K562 (cell line): ENCODE measurements at regions not wholly inside any gene's neighbourhood (a gene's known extent, or its start where the extent isn't known, plus 50 kb on each side); places are given as distances from the start of the nearest gene placed in this dataset.

Source experiments
- ATAC-seq: fragments of 200-7000 bp; cut with Tn5 transposase; 3 replicates; pipeline ENCODE4 v1.9.1; 2020; ENCODE audit warnings: moderate library complexity
- BruUV-seq: library from RNA; stranded (reverse); fragments of 400-500 nt; replicated peaks from 2 replicates; lab custom pipeline; 2021; lab: Mats Ljungman, UMichigan
- CTCF ChIA-PET: fragments of 300-600 bp; formaldehyde crosslinking; extraction: SDS; loops from one replicate; lab custom pipeline; 2021; ENCODE audit warnings: low intra/inter-chr PET ratio; lab: Yijun Ruan, JAX
- POLR2A ChIA-PET: fragments of 300-600, 350-650 bp; sonication (Branson Sonifier 250); formaldehyde crosslinking; extraction: SDS; loops from one replicate; lab custom pipeline; 2021; ENCODE audit warnings: antibody characterized with exemption, inconsistent platforms; lab: Yijun Ruan, JAX
- DNase-seq, 4 experiments: peaks; one replicate each; pipeline versions ENCODE4 v3.0.0 to v3.0.0-alpha.2; 2011 to 2018; ENCODE audit warnings: low spot score in 3 of 4, mixed read lengths in 3 of 4; ENCODE audit errors: extremely low read depth in 1 of 4
- FAIRE-seq: peaks from 2 replicates; lab custom pipeline; 2011; peaks lifted over from hg19 to GRCh38; lab: Jason Lieb, UNC
- H2AFZ ChIP-seq: 2 replicates; pipeline ENCODE4 v1.6.0; 2011; ENCODE audit warnings: low read depth, low read length, control low read depth, inconsistent platforms
- H3K27ac ChIP-seq: fragments of 200-600 bp; 3 replicates; pipeline ENCODE4 v1.8.0; 2011; ENCODE audit warnings: low read depth, mild to moderate bottlenecking, control low read depth, inconsistent platforms, low read length, moderate library complexity, mixed read lengths; ENCODE audit errors: extremely low read depth
- H3K27me3 ChIP-seq, 2 experiments: fragments of 300-600 bp in 1 of 2; 2 replicates in 1 of 2; 3 replicates in 1 of 2; pipeline versions ENCODE4 v1.6.0 to v1.8.0; 2011; ENCODE audit warnings: inconsistent platforms in 2 of 2, low read length in 2 of 2, mild to moderate bottlenecking in 1 of 2, mixed read lengths in 1 of 2, moderate library complexity in 1 of 2; ENCODE audit not compliant: control insufficient read depth in 2 of 2, insufficient read depth in 2 of 2
- H3K36me3 ChIP-seq: fragments of 300-600 bp; 3 replicates; pipeline ENCODE4 v1.8.0; 2011; ENCODE audit warnings: mild to moderate bottlenecking, low read length, inconsistent platforms; ENCODE audit not compliant: control insufficient read depth, insufficient read depth
- H3K4me1 ChIP-seq, 2 experiments: fragments of 200-600 bp in 1 of 2; replicated peaks in 1 of 2; 2 replicates in 1 of 2; 3 replicates in 1 of 2; pipeline versions ENCODE4 v1.5.1 to v1.8.0; 2011; ENCODE audit warnings: inconsistent platforms in 2 of 2, low read length in 2 of 2, mild to moderate bottlenecking in 1 of 2, mixed read lengths in 1 of 2, moderate library complexity in 1 of 2; ENCODE audit not compliant: control insufficient read depth in 2 of 2, insufficient read depth in 2 of 2
- H3K4me2 ChIP-seq: 2 replicates; pipeline ENCODE4 v1.6.1; 2011; ENCODE audit warnings: low read length, control low read depth, inconsistent platforms, mixed read lengths; ENCODE audit not compliant: insufficient read depth
- H3K4me3 ChIP-seq: fragments of 200-600 bp; sonication (generic), shearing (Covaris generic); 2 replicates; pipeline ENCODE4 v1.5.1; 2016; ENCODE audit warnings: control low read depth, inconsistent platforms
- H3K79me2 ChIP-seq: fragments of 200-600 bp; 3 replicates; pipeline ENCODE4 v1.8.0; 2011; ENCODE audit warnings: low read length, inconsistent platforms; ENCODE audit not compliant: control insufficient read depth, insufficient read depth
- H3K9ac ChIP-seq, 2 experiments: 2 replicates each; pipeline versions ENCODE4 v1.6.0 to v1.6.1; 2011; ENCODE audit warnings: low read depth in 2 of 2, low read length in 2 of 2, control low read depth in 1 of 2, inconsistent platforms in 1 of 2, mild to moderate bottlenecking in 1 of 2, mixed read lengths in 1 of 2; ENCODE audit not compliant: insufficient read depth in 1 of 2
- H3K9me1 ChIP-seq: one replicate; pipeline ENCODE4 v1.6.0; 2011; ENCODE audit warnings: inconsistent platforms, mild to moderate bottlenecking, low read length, moderate library complexity; ENCODE audit not compliant: control insufficient read depth, insufficient read depth
- H3K9me3 ChIP-seq: replicated peaks from 2 replicates; pipeline ENCODE4 v1.5.1; 2011; ENCODE audit warnings: low read depth, low read length, inconsistent platforms; ENCODE audit not compliant: control insufficient read depth, insufficient read depth
- H4K20me1 ChIP-seq: replicated peaks from 2 replicates; pipeline ENCODE4 v1.6.1; 2011; ENCODE audit warnings: low read length, inconsistent platforms, mixed read lengths; ENCODE audit not compliant: control insufficient read depth, insufficient read depth
- CBFB ChIP-seq: sonication (generic); formaldehyde crosslinking; IDR thresholded peaks from 2 replicates; pipeline ENCODE4 v1.4.0; 2020; ENCODE audit warnings: mild to moderate bottlenecking, missing genetic modification reagents
- ERF ChIP-seq: fragments of 450-650 bp; formaldehyde crosslinking; IDR thresholded peaks from 2 replicates; pipeline ENCODE4 v1.4.0; 2020; ENCODE audit warnings: mild to moderate bottlenecking, mixed read lengths
- HNRNPLL ChIP-seq: fragments of 200-400 bp; formaldehyde crosslinking; IDR thresholded peaks from 2 replicates; pipeline ENCODE4 v1.6.1; 2017; ENCODE audit warnings: low read length, low read depth, mild to moderate bottlenecking; ENCODE audit not compliant: poor library complexity, severe bottlenecking
- HNRNPUL1 ChIP-seq: fragments of 200-400 bp; formaldehyde crosslinking; IDR thresholded peaks from 2 replicates; pipeline ENCODE4 v1.6.1; 2017; ENCODE audit warnings: low read length
- NR1H2 ChIP-seq: sonication (generic); formaldehyde crosslinking; IDR thresholded peaks from 2 replicates; pipeline ENCODE4 v1.4.0; 2020; ENCODE audit warnings: mild to moderate bottlenecking, missing genetic modification reagents
- NUFIP1 ChIP-seq: fragments of 450-650 bp; IDR thresholded peaks from 2 replicates; pipeline ENCODE4 v1.6.1; 2018; ENCODE audit not compliant: partially characterized antibody
- PHF21A ChIP-seq: fragments of 450-650 bp; IDR thresholded peaks from 2 replicates; pipeline ENCODE4 v1.6.1; 2017; ENCODE audit warnings: low read depth, borderline replicate concordance
- PHF8 ChIP-seq: fragments of 200-600 bp; sonication (generic); IDR thresholded peaks from 2 replicates; pipeline ENCODE4 v1.6.1; 2012; ENCODE audit warnings: mixed run types, mild to moderate bottlenecking, inconsistent platforms, low read length, moderate library complexity, borderline replicate concordance
- SIRT6 ChIP-seq: IDR thresholded peaks from one replicate; pipeline ENCODE4 v1.6.1; 2012; ENCODE audit warnings: low read depth, mild to moderate bottlenecking, control low read depth, inconsistent platforms, low read length, moderate library complexity
- SREBF1 ChIP-seq: fragments of 150-350 bp; IDR thresholded peaks from 2 replicates; pipeline ENCODE4 v1.6.1; 2014; ENCODE audit warnings: antibody characterized with exemption, low read depth, low read length, borderline replicate concordance
- ZBTB17 ChIP-seq: fragments of 450-650 bp; formaldehyde crosslinking; IDR thresholded peaks from 2 replicates; pipeline ENCODE4 v1.4.0; 2020; ENCODE audit warnings: mild to moderate bottlenecking
- ZNF354B ChIP-seq: fragments of 250-450 bp; sonication (Bioruptor Pico); IDR thresholded peaks from 2 replicates; pipeline ENCODE4 v1.4.0; 2020
- ZSCAN29 ChIP-seq: fragments of 450-650 bp; IDR thresholded peaks from 2 replicates; pipeline ENCODE4 v1.6.1; 2017
- WGBS: fragments of 100-300 bp; shearing (Covaris generic); methylation state at CpG from one replicate; pipeline ENCODE4 v1.1.6; 2016; ENCODE audit warnings: low coverage, mixed read lengths; ENCODE audit not compliant: insufficient coverage; ENCODE audit errors: missing lambda C conversion rate; 5-methylcytosine and 5-hydroxymethylcytosine counted together
- in situ Hi-C: fragments of 300-500 bp; cut with MboI; formaldehyde crosslinking; loops from 4 replicates; pipeline ENCODE4 v1.15.0; 2018; ENCODE audit warnings: inconsistent platforms, mixed read lengths
- intact Hi-C: fragments of 100-400 bp; cut with micrococcal nuclease; formaldehyde crosslinking; loops from 2 replicates; pipeline ENCODE4 v1.14.2; 2022
- TF ChIP-seq, protein P1 (sequence below): sonication (generic); formaldehyde crosslinking; IDR thresholded peaks from 2 replicates; pipeline ENCODE4 v1.8.1; 2023; ENCODE audit warnings: mild to moderate bottlenecking, missing genetic modification reagents
- TF ChIP-seq, protein P2 (sequence below): fragments of 450-650 bp; IDR thresholded peaks from 2 replicates; pipeline ENCODE4 v1.6.1; 2016; ENCODE audit warnings: mild to moderate bottlenecking

DNA sequence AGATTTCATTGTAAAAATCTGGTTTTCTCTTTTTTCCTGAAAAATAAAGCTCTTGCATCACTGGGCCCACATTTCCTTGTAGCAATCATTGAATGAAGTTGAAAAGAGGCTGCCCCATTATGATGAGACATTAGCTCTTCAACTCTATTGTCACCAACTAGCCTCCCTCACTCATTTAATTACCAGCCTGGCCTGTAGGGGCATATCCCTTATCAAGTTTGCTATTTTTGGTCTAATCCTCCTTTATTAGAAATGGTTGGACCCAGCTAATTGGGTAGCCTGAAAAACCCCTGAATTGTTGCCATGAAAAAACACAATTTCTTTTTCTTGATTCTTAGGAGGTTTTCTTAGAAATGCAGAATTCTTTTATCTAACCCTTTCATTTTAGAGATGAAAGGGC lies 164.6 kb upstream of the CASK start:
- CTCF ChIA-PET: no interaction called here
- peak in 1 of 4 experiments; percentile 4 for DNase-seq
- H3K79me2 ChIP-seq: no peaks in the 10 kb centered on the region
- ATAC-seq: no peak
- in situ Hi-C loops (no loop called here), intact Hi-C loops (no loop called here)
- no peaks in the 10 kb centered on the region for H3K9me1 ChIP-seq
- TF ChIP-seq ZBTB17 (CRISPR knock-in tag) (no peak), PHF8 (no peak), HNRNPLL (no peak), ZSCAN29 (no peak)
- TF ChIP-seq, protein P1, sequence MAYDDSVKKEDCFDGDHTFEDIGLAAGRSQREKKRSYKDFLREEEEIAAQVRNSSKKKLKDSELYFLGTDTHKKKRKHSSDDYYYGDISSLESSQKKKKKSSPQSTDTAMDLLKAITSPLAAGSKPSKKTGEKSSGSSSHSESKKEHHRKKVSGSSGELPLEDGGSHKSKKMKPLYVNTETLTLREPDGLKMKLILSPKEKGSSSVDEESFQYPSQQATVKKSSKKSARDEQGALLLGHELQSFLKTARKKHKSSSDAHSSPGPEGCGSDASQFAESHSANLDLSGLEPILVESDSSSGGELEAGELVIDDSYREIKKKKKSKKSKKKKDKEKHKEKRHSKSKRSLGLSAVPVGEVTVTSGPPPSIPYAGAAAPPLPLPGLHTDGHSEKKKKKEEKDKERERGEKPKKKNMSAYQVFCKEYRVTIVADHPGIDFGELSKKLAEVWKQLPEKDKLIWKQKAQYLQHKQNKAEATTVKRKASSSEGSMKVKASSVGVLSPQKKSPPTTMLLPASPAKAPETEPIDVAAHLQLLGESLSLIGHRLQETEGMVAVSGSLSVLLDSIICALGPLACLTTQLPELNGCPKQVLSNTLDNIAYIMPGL: no peak
- TF ChIP-seq, all 486 proteins: peak for 0
- H3K36me3 ChIP-seq: no peaks in the 10 kb centered on the region
- no peaks in the 10 kb centered on the region for H4K20me1 ChIP-seq
- FAIRE-seq: no peak
- H3K4me2 ChIP-seq: no peak overlapping the region
- no peaks in the 10 kb centered on the region for H3K4me1 ChIP-seq
- POLR2A ChIA-PET: no interaction called here
- H3K27me3 ChIP-seq: no peaks in the 10 kb centered on the region
- BruUV-seq: no TSS peak
- H2AFZ ChIP-seq: no peak overlapping the region
- H3K4me3 ChIP-seq: no peak overlapping the region
- no peak overlapping the region for H3K9ac ChIP-seq
- H3K9me3 ChIP-seq: no peaks in the 10 kb centered on the region
- no peak overlapping the region for H3K27ac ChIP-seq

DNA sequence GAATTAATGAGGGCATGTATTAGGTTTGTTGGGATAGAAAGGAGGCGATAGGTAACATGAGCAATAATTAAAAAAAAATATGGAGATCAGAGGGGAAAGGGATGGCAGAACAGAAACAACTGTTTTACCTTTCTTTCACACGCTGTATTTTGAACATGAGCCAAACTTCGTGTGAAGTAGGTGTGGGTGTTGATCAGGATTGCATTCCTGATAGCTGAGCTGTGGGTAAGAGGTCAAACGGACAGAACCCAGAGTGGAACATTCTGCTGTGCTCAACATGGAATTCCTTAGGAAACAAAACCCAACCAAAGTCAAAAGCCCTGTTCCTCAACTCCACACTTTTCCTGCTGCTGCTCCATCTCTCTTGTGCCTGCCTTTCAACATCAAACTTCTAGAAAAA lies 162.5 kb upstream of the CASK start:
- H3K9me1 ChIP-seq: no peaks in the 10 kb centered on the region
- ATAC-seq: no peak
- no peak overlapping the region for H2AFZ ChIP-seq
- H3K4me1 ChIP-seq: no peaks in the 10 kb centered on the region
- WGBS: 6% methylated on average over 3 of the region's 4 CpGs
- no peak overlapping the region for H3K4me3 ChIP-seq
- H4K20me1 ChIP-seq: no peaks in the 10 kb centered on the region
- no peaks in the 10 kb centered on the region for H3K36me3 ChIP-seq
- ChIA-PET POLR2A (no interaction called here), CTCF (no interaction called here)
- no peaks in the 10 kb centered on the region for H3K79me2 ChIP-seq
- no TSS peak for BruUV-seq
- no peak overlapping the region for H3K27ac ChIP-seq
- no peak overlapping the region for H3K4me2 ChIP-seq
- no peaks in the 10 kb centered on the region for H3K9me3 ChIP-seq
- in situ Hi-C loops: no loop called here
- FAIRE-seq: no peak
- no peaks in the 10 kb centered on the region for H3K27me3 ChIP-seq
- no peak for DNase-seq
- H3K9ac ChIP-seq: no peak overlapping the region
- intact Hi-C loops: no loop called here
- TF ChIP-seq SREBF1: no peak
- TF ChIP-seq ZNF354B (CRISPR knock-in tag): no peak
- TF ChIP-seq SIRT6: no peak
- no peak for TF ChIP-seq NUFIP1
- no peak for TF ChIP-seq ERF (CRISPR knock-in tag)
- no peak for TF ChIP-seq CBFB (CRISPR knock-in tag)
- TF ChIP-seq HNRNPUL1: no peak
- no peak for TF ChIP-seq NR1H2 (CRISPR knock-in tag)
- TF ChIP-seq, protein P2, sequence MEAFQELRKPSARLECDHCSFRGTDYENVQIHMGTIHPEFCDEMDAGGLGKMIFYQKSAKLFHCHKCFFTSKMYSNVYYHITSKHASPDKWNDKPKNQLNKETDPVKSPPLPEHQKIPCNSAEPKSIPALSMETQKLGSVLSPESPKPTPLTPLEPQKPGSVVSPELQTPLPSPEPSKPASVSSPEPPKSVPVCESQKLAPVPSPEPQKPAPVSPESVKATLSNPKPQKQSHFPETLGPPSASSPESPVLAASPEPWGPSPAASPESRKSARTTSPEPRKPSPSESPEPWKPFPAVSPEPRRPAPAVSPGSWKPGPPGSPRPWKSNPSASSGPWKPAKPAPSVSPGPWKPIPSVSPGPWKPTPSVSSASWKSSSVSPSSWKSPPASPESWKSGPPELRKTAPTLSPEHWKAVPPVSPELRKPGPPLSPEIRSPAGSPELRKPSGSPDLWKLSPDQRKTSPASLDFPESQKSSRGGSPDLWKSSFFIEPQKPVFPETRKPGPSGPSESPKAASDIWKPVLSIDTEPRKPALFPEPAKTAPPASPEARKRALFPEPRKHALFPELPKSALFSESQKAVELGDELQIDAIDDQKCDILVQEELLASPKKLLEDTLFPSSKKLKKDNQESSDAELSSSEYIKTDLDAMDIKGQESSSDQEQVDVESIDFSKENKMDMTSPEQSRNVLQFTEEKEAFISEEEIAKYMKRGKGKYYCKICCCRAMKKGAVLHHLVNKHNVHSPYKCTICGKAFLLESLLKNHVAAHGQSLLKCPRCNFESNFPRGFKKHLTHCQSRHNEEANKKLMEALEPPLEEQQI: no peak
- no peak for TF ChIP-seq HNRNPLL
- no peak for TF ChIP-seq PHF21A
